Omental fat pad (tissue), 3 donors: ENCODE measurements at regions not wholly inside any gene's neighbourhood (a gene's known extent, or its start where the extent isn't known, plus 50 kb on each side); places are given as distances from the start of the nearest gene placed in this dataset.

ENCODE experiments used
- ATAC-seq: fragments of 150-250 bp; one replicate; pipeline ENCODE4 v1.9.1; 2016; ENCODE audit warnings: mild to moderate bottlenecking, moderate library complexity; ENCODE audit not compliant: low FRiP score
- DNase-seq: peaks from one replicate; pipeline ENCODE4 v3.0.0-alpha.2; 2019; ENCODE audit warnings: low spot score
- TF ChIP-seq, protein P1 (sequence below), 3 donors: fragments of 450-650 bp; IDR thresholded peaks; one replicate each; pipeline ENCODE4 v1.5.1; 2016 to 2017; ENCODE audit warnings: antibody characterized with exemption in 3 of 3, mild to moderate bottlenecking in 3 of 3, moderate library complexity in 2 of 3

DNA sequence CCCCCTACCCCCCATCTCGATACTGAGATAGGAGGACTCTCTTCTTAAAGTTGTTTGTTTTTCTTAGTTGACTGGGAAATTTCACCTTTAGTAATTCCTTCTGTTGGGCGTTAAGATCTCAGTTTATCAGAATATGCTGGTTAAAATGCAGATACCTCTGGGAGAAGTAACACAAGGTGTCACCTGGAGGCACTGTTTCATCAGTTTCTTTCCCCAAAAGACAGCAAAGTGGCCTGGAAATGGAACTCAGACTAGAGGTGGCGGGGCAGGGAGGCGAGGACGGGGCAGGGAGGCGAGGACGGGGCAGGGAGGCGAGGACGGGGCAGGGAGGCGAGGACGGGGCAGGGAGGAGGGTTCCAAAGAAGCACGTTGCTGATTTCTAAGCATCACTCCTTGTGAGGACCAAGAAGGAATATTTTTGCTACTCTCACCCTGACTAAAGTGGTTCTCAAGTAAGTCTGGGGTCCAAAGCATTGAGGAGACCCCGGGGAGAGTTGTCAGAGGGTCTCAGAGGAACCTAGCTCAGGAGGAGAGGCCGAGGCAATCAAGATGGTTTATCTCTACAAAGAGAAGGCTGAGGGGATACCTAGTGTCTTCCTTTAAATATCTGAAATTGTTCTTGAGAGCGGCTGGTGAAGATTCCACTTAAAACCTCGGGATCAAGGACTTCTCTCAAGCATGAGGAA is 147.0 kb upstream of the B3GAT1 start:
- no peak for DNase-seq
- TF ChIP-seq, protein P1, sequence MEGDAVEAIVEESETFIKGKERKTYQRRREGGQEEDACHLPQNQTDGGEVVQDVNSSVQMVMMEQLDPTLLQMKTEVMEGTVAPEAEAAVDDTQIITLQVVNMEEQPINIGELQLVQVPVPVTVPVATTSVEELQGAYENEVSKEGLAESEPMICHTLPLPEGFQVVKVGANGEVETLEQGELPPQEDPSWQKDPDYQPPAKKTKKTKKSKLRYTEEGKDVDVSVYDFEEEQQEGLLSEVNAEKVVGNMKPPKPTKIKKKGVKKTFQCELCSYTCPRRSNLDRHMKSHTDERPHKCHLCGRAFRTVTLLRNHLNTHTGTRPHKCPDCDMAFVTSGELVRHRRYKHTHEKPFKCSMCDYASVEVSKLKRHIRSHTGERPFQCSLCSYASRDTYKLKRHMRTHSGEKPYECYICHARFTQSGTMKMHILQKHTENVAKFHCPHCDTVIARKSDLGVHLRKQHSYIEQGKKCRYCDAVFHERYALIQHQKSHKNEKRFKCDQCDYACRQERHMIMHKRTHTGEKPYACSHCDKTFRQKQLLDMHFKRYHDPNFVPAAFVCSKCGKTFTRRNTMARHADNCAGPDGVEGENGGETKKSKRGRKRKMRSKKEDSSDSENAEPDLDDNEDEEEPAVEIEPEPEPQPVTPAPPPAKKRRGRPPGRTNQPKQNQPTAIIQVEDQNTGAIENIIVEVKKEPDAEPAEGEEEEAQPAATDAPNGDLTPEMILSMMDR (IDR thresholded peaks at IDR 0.05): no peak
- ATAC-seq: no peak

DNA sequence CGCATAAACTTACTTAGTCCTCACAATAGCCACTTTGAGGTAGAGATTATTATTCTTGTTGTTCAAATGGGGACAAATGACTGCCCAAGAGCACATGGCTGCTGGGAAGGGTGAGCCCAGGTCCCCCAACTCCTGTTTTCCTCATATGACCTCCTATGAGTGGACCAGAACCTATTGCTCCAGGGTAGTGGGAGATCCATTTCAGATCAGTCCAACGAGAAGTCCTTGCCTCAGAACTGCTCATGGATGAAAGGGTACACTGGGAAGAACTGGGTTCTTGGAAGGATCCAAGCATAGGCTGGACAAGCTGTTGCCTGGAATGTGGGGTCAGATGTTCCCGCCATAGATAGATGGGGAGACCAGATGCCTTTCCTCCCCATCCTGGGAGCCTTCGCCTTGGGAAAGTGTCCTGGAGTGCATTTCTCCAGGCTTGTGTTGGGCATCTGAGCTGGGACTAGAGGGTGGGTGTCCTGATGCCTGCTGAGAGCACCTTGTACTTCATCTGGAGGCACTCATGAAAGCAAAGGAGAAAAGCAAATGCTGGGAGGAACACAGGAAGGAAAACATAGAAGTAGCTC is 146.3 kb upstream of the B3GAT1 start:
- DNase-seq: no peak
- ATAC-seq: no peak
- TF ChIP-seq, protein P1 (IDR thresholded peaks at IDR 0.05): no peak

DNA sequence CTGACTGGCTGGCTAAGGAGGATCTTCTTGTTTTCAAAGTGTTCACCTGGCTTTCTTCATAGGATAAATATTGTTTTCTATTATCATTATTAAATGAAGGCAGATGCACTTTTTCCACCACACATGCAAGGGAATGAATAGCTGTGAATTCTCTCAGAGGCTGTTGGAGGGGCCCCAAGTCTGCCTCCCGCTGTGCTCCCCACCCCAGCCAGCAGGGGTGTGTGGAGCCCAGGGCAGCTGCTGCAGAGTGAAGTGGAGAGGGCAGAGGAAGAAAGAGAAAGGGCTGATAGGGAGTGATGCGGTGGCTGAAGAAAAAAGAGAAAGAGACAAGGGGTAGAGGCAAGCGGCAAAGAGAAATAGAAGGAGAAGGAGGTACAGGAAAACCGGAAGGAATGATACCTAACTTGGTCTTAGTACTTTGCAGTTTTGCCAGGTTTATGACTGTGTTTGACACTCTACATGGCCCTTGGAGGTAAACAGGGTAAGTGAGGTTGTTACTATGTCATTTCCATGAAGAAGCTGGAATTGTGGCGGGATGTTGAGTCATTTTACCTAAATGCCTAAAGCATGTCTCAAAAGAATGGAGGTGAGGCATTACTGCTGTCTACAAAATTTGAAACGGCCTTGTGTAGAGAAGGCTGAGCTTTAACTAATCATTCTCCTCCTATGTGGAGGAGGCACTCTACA is 145.7 kb upstream of the B3GAT1 start:
- TF ChIP-seq, protein P1 (IDR thresholded peaks at IDR 0.05): no peak
- no peak for DNase-seq
- ATAC-seq: no peak

DNA sequence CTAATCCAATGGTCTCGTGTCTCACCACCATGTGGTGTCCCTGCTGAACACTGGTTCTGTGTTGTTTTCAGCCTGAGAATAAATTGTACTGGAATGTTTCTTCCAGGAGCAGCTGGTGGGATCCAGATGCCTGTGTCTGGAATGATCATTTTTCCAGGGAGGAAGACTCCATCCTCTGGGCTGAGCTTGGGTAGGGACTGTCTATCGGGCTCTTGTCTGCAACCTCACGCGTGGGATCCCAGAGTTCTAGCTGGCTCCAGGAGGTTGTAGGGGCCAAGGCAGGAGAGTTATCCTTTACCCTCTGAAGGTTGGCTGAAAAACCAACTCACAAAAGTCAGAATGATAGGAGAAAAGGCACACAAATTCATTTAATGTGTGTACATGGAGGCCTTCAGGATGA is 144.1 kb upstream of the B3GAT1 start:
- DNase-seq (no peak), ATAC-seq (no peak)
- TF ChIP-seq, protein P1 (IDR thresholded peaks at IDR 0.05): no peak

DNA sequence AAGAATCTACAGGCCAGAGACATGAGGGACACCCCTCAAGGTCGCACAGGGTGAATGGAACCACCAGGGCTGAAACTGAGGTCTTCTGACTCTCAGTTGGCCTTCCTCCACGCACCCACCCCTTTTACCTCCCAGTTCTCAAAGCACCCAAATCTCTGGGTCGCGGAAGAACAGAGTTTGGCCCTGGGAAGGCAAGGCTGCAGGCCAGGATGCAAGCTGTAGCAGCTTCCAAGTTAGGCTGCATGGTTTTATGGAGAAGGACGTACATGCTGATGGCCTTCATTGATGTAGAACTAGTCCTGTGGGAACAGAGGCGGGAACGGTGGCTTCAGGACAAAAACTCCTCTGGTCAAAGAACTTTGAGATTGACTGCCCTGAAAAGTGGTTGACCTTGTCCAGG is 143.5 kb upstream of the B3GAT1 start:
- ATAC-seq (no peak), DNase-seq (no peak)
- TF ChIP-seq, protein P1 (IDR thresholded peaks at IDR 0.05): no peak

DNA sequence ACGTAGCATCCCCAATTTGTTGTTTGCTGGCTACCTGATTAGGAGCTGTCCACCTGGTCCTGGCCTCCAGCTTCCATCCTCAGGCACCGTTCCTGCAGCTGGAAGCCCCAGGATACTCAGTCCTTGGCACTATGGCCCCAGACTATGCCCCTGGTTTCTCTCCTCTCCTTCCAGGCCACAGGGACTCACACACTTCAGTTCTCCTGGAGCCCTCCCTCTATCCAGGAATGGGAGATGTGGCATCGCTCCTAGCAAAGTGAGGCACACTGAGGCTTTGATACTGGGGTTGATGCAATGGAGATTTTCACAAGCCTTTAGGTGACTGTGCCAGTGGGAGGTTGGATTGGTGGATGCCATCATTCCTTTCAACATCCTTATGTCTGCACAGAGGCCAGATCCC is 142.8 kb upstream of the B3GAT1 start:
- DNase-seq: no peak
- TF ChIP-seq, protein P1 (IDR thresholded peaks at IDR 0.05): no peak
- ATAC-seq: no peak
